ENCODE measurements at regions not wholly inside any gene's neighbourhood (a gene's known extent, or its start where the extent isn't known, plus 50 kb on each side); places are given as distances from the start of the nearest gene placed in this dataset.

- TF ChIP-seq CTCF (conservative IDR thresholded peaks at IDR 0.05): no peak
- Mint-ChIP-seq H3K4me3 (no peak overlapping the region), H3K36me3 (no peaks in the 10 kb centered on the region), H3K27ac (no peak overlapping the region), H3K4me1 (ENCODE audit: unreplicated experiment) (no peaks in the 10 kb centered on the region), H3K27me3 (no peaks in the 10 kb centered on the region), H3K9me3 (peaks cover 7% of the 10 kb centered on the region)
- DNase-seq (ENCODE audit: extremely low spot score, unreplicated experiment): no peak
Observed at GRCh38 chr6:11855743-11856142, 77.1 kb upstream of the ADTRP start.

DNA sequence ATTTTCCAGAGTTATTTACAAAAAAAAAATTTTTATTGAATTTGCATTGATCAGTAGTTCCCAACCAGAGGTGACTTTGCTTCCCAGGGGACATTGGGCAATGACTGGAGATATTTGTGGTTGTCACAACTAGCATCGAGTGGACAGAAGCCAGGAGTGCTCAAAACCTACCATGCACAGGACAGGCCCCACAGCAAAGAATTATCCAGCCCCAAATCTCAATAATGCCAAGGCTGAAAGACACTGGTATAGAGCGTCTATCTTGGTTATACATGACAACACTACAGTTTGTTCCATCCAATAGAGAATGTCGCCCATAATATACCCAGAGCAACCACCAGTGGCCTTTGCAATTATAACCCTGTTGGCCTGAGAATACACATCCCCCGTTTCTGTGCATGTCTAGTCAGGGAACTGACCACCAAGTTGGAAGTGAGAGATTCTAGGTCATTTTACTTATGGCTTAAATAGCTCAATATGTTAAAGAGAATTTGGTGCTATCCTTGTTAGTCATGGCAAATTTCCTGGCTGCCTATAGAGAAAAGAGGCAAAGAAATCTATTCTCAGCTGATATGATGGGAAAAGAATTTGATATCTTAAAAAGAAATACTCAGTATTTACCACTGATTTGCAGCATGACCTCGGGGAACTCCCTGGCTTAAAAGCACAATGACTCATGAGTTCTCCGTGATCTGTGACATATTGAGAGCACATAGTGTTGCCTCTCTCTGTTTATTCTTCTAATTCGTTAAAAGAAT lies 76.0 kb upstream of the ADTRP start:
- H3K9me3 Mint-ChIP-seq: peaks cover 7% of the 10 kb centered on the region
- DNase-seq (ENCODE audit: extremely low spot score, unreplicated experiment): no peak
- H3K4me3 Mint-ChIP-seq: no peak overlapping the region
- H3K27me3 Mint-ChIP-seq: no peaks in the 10 kb centered on the region
- no peaks in the 10 kb centered on the region for H3K36me3 Mint-ChIP-seq
- H3K4me1 Mint-ChIP-seq (ENCODE audit: unreplicated experiment): no peaks in the 10 kb centered on the region
- no peak for TF ChIP-seq CTCF (conservative IDR thresholded peaks at IDR 0.05)
- no peak overlapping the region for H3K27ac Mint-ChIP-seq

- no peak for DNase-seq (ENCODE audit: extremely low spot score, unreplicated experiment)
- no peaks in the 10 kb centered on the region for H3K4me1 Mint-ChIP-seq (ENCODE audit: unreplicated experiment)
- no peaks in the 10 kb centered on the region for H3K36me3 Mint-ChIP-seq
- H3K27me3 Mint-ChIP-seq: no peaks in the 10 kb centered on the region
- no peak overlapping the region for H3K27ac Mint-ChIP-seq
- H3K9me3 Mint-ChIP-seq: peaks cover 7% of the 10 kb centered on the region
- TF ChIP-seq CTCF (conservative IDR thresholded peaks at IDR 0.05): no peak
- H3K4me3 Mint-ChIP-seq: no peak overlapping the region
Observed at GRCh38 chr6:11853678-11854407, 75.2 kb upstream of the ADTRP start.

DNA sequence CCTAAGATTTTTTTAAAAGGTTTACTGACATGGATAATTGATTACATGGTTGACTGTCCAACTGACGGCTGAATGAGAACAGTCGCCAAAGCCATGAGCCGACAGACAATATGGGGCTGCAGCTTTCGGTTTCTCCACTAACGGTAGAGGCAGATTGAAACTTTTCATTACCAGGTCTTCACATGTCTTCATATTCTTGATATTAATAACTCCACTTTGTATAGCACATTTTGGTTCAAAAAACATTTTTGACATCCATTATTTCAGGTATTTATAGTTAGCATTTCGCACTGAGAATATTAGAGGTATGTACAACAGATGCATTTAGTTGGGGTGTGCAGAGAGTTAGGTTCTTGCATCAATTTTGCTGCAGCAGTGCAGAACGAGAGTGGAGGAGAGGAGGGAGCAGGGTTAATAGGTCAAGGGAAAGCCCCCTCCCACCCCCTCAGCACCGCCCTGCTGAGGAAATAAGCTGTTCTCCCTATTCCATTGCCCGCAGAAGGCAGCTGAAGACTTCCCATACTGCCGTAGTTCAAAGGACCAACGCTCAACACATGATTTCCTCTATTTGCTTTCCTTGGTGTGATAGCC lies 73.6 kb upstream of the ADTRP start:
- no peak overlapping the region for H3K4me3 Mint-ChIP-seq
- no peaks in the 10 kb centered on the region for H3K36me3 Mint-ChIP-seq
- no peak for DNase-seq (ENCODE audit: extremely low spot score, unreplicated experiment)
- no peak for TF ChIP-seq CTCF (conservative IDR thresholded peaks at IDR 0.05)
- peaks cover 7% of the 10 kb centered on the region for H3K9me3 Mint-ChIP-seq
- no peaks in the 10 kb centered on the region for H3K4me1 Mint-ChIP-seq (ENCODE audit: unreplicated experiment)
- peak overlapping the region; percentile 24 for H3K27ac Mint-ChIP-seq
- H3K27me3 Mint-ChIP-seq: no peaks in the 10 kb centered on the region

DNA sequence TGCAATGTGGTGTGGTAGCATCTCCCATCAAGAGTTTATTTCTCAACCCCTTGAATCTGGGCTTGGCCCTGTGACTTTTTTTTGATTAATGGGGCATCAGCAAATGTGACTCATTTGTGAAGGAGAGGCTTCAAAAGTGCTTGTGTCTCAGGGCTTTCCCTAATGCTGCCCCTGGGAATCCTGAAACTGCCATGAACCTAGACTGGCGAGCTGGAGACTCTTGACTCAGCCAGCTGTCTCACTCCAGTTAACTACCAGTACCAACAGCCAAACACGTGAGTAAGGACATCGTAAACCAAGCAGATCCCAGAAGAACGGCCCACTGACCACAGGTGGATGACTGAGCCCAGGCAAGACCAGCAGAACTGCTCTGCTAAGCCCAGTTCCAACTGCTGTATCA lies 72.8 kb upstream of the ADTRP start:
- Mint-ChIP-seq H3K4me3 (no peak overlapping the region), H3K4me1 (ENCODE audit: unreplicated experiment) (no peaks in the 10 kb centered on the region), H3K27ac (peak overlapping the region; percentile 76), H3K27me3 (no peaks in the 10 kb centered on the region), H3K36me3 (no peaks in the 10 kb centered on the region), H3K9me3 (peaks cover 9% of the 10 kb centered on the region)
- TF ChIP-seq CTCF (conservative IDR thresholded peaks at IDR 0.05): no peak
- DNase-seq (ENCODE audit: extremely low spot score, unreplicated experiment): no peak
